ENCODE measurements at regions not wholly inside any gene's neighbourhood (a gene's known extent, or its start where the extent isn't known, plus 50 kb on each side); places are given as distances from the start of the nearest gene placed in this dataset.

DNA sequence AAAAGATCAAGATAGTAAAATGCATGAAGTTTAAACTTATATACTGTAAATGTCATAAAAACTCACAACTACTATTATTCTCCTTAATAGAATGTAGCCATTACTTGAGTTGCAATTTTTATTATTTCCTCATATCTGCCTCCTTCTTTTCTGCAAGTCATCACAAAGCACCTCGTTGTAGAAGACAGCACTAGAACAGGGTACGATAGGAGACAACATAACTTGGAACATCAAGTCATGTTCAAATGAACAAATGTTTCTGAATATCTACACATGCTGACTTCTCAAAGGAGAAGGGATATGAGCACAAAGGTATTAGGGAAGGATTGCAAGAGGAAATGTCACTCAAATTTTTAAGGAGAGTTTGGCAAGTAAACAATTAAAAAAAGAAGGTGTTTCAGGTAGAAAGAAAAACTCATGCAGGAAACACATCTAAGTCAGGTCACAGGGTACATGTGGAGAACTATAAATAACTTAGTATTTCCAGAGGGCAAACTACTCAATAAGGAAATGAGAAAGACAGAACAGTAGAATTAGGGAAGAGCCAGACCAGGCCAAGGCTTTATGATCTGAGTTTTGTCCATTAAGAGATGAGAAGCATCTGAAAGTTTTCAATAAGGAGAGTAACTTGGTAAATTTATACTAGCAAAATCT, 186.7 kb downstream of the CRPPA start:
- no peak overlapping the region for H3K27ac Mint-ChIP-seq
- no peaks in the 10 kb centered on the region for H3K4me1 Mint-ChIP-seq
- H3K36me3 Mint-ChIP-seq (ENCODE audit: low read depth): peaks cover 9% of the 10 kb centered on the region
- no peaks in the 10 kb centered on the region for H3K27me3 Mint-ChIP-seq (ENCODE audit: low read depth, poor library complexity)
- peaks cover 26% of the 10 kb centered on the region for H3K9me3 Mint-ChIP-seq
- TF ChIP-seq, protein P1, sequence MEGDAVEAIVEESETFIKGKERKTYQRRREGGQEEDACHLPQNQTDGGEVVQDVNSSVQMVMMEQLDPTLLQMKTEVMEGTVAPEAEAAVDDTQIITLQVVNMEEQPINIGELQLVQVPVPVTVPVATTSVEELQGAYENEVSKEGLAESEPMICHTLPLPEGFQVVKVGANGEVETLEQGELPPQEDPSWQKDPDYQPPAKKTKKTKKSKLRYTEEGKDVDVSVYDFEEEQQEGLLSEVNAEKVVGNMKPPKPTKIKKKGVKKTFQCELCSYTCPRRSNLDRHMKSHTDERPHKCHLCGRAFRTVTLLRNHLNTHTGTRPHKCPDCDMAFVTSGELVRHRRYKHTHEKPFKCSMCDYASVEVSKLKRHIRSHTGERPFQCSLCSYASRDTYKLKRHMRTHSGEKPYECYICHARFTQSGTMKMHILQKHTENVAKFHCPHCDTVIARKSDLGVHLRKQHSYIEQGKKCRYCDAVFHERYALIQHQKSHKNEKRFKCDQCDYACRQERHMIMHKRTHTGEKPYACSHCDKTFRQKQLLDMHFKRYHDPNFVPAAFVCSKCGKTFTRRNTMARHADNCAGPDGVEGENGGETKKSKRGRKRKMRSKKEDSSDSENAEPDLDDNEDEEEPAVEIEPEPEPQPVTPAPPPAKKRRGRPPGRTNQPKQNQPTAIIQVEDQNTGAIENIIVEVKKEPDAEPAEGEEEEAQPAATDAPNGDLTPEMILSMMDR (IDR thresholded peaks at IDR 0.05): no peak
- no peak overlapping the region for H3K4me3 Mint-ChIP-seq
- DNase-seq: no peak

DNA sequence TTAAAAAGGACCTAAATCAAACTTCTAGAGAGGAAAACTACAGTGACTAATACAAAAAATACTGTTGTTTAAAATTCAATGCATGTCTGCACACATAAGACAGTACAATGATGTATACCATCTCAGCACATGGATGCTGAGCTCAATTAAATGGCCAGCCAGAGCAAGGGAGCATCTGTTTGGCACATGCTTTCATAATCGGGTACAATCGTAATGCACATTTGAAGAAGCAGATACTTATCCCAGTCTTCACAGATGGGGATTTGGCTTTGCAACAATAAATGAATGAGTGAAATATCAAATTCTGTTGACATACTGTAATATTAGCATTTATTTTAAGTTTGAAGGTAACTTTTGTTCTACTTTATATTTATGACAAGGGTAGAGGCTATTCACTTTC, 187.8 kb downstream of the CRPPA start:
- TF ChIP-seq, protein P1 (IDR thresholded peaks at IDR 0.05): no peak
- Mint-ChIP-seq H3K27ac (no peak overlapping the region), H3K4me1 (no peaks in the 10 kb centered on the region), H3K36me3 (ENCODE audit: low read depth) (peaks cover 9% of the 10 kb centered on the region), H3K9me3 (peaks cover 33% of the 10 kb centered on the region), H3K4me3 (no peak overlapping the region), H3K27me3 (ENCODE audit: low read depth, poor library complexity) (no peaks in the 10 kb centered on the region)
- DNase-seq: no peak

DNA sequence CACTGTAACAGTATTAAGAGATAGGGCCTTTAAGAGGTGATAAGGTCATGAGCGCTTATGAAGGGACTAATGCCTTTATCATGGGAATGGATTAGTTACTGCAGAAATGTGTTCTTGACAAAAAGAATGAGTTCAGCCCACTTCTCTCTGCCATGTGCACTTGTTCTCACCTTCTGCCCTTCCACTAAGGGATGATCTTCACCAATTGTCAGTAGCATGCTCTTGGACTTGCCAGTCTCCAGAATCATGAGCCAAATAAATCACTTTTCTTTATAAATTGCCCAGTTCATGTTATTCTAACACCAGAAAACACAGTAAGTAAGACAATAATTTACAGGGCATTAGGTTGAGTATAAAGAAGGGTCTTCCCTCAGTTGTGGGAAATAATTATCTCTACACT, 189.1 kb downstream of the CRPPA start:
- TF ChIP-seq, protein P1 (IDR thresholded peaks at IDR 0.05): no peak
- no peak for DNase-seq
- no peaks in the 10 kb centered on the region for H3K4me1 Mint-ChIP-seq
- no peak overlapping the region for H3K27ac Mint-ChIP-seq
- no peaks in the 10 kb centered on the region for H3K27me3 Mint-ChIP-seq (ENCODE audit: low read depth, poor library complexity)
- peaks cover 9% of the 10 kb centered on the region for H3K36me3 Mint-ChIP-seq (ENCODE audit: low read depth)
- peaks cover 33% of the 10 kb centered on the region for H3K9me3 Mint-ChIP-seq
- no peak overlapping the region for H3K4me3 Mint-ChIP-seq

DNA sequence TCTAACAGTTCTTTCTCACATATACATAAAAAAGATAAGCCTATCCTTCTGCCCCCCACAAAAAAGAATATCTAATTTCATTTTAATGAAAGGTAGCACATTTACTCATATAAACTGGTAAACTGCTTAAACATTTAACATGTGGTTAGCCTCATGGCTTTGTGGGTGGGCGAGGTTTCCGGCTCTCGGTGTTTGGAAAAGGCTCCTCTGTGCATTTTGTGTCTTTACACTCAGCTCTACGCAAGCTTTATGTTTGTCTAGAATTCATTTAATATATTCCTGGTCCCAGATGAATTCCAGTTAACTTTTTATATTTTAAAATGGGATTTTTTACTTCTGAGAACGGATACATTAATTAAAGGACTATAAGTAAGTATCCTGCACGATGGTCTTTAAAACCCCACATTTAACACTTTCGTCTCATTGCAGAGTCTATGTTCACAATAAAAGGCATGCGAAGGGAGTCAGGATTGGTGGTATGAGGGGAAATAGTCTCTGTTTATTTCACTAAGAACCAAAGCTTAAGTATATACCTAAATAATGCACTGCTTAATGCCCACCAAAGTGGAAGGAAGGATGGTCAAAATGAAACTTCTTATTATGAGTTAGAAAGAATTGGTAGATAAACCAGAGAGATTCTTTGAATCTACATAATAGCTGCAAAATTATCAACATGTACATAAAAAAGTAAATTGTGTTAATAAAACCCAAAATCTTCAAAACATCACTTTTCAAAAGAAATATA, 197.2 kb downstream of the CRPPA start:
- Mint-ChIP-seq H3K27me3 (ENCODE audit: low read depth, poor library complexity) (no peaks in the 10 kb centered on the region), H3K4me3 (no peak overlapping the region), H3K9me3 (peaks cover 2% of the 10 kb centered on the region), H3K27ac (no peak overlapping the region), H3K4me1 (no peaks in the 10 kb centered on the region), H3K36me3 (ENCODE audit: low read depth) (no peaks in the 10 kb centered on the region)
- no peak for DNase-seq
- TF ChIP-seq, protein P1 (IDR thresholded peaks at IDR 0.05): no peak

DNA sequence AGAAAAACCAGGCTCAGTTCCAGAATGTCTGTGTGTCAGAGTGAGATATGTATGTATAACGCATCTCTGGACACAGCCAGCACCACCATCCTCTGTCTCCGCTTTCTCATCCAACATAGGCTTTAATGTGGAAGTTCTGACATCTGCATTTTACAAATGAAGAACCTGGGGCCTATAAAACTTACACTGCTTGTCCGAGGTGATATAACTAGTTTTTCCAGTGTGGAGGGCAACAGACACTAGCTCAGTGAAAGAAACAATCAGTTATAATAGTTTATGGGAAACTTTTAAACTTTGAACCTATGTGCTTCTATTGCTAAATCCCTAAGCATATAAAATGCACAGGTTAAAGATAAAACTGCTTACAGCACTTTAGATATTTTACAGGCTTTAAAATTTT, 208.7 kb downstream of the CRPPA start:
- no peak overlapping the region for H3K4me3 Mint-ChIP-seq
- peaks cover 5% of the 10 kb centered on the region for H3K4me1 Mint-ChIP-seq
- no peak for DNase-seq
- no peak overlapping the region for H3K27ac Mint-ChIP-seq
- peaks cover 5% of the 10 kb centered on the region for H3K36me3 Mint-ChIP-seq (ENCODE audit: low read depth)
- TF ChIP-seq, protein P1 (IDR thresholded peaks at IDR 0.05): no peak
- H3K27me3 Mint-ChIP-seq (ENCODE audit: low read depth, poor library complexity): no peaks in the 10 kb centered on the region
- peaks cover 8% of the 10 kb centered on the region for H3K9me3 Mint-ChIP-seq

DNA sequence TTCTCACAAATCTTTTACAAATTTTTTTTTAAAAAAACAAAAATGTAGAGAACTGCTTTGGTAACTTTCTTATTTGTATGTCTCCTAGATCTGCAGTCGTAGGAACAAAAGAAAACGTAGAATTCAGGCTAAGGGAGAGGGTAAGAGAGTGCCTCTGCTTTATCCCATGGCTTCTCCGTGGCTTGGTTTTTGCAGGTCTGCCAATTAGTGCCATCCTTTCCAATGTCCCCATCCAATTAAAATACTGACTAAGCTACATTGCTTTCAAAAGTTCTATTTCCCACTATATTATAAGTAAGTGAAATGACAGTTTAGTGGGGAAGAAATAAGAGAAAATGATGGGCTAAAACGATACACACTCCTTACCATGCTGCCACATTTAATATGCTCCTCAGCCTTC, 209.3 kb downstream of the CRPPA start:
- Mint-ChIP-seq H3K9me3 (peaks cover 8% of the 10 kb centered on the region), H3K36me3 (ENCODE audit: low read depth) (peaks cover 5% of the 10 kb centered on the region), H3K27me3 (ENCODE audit: low read depth, poor library complexity) (no peaks in the 10 kb centered on the region), H3K27ac (peak overlapping the region; percentile 1), H3K4me3 (no peak overlapping the region), H3K4me1 (peaks cover 5% of the 10 kb centered on the region)
- DNase-seq: no peak
- TF ChIP-seq, protein P1 (IDR thresholded peaks at IDR 0.05): no peak
